K562 (cell line): ENCODE measurements at regions not wholly inside any gene's neighbourhood (a gene's known extent, or its start where the extent isn't known, plus 50 kb on each side); places are given as distances from the start of the nearest gene placed in this dataset.

Experiments
- ATAC-seq: fragments of 200-7000 bp; cut with Tn5 transposase; 3 replicates; pipeline ENCODE4 v1.9.1; 2020; ENCODE audit warnings: moderate library complexity
- BruUV-seq: library from RNA; stranded (reverse); fragments of 400-500 nt; replicated peaks from 2 replicates; lab custom pipeline; 2021; lab: Mats Ljungman, UMichigan
- CTCF ChIA-PET: fragments of 300-600 bp; formaldehyde crosslinking; extraction: SDS; loops from one replicate; lab custom pipeline; 2021; ENCODE audit warnings: low intra/inter-chr PET ratio; lab: Yijun Ruan, JAX
- POLR2A ChIA-PET: fragments of 300-600, 350-650 bp; sonication (Branson Sonifier 250); formaldehyde crosslinking; extraction: SDS; loops from one replicate; lab custom pipeline; 2021; ENCODE audit warnings: antibody characterized with exemption, inconsistent platforms; lab: Yijun Ruan, JAX
- DNase-seq, 4 experiments: peaks; one replicate each; pipeline versions ENCODE4 v3.0.0 to v3.0.0-alpha.2; 2011 to 2018; ENCODE audit warnings: low spot score in 3 of 4, mixed read lengths in 3 of 4; ENCODE audit errors: extremely low read depth in 1 of 4
- FAIRE-seq: peaks from 2 replicates; lab custom pipeline; 2011; peaks lifted over from hg19 to GRCh38; lab: Jason Lieb, UNC
- H2AFZ ChIP-seq: 2 replicates; pipeline ENCODE4 v1.6.0; 2011; ENCODE audit warnings: low read depth, low read length, control low read depth, inconsistent platforms
- H3K27ac ChIP-seq: fragments of 200-600 bp; 3 replicates; pipeline ENCODE4 v1.8.0; 2011; ENCODE audit warnings: low read depth, mild to moderate bottlenecking, control low read depth, inconsistent platforms, low read length, moderate library complexity, mixed read lengths; ENCODE audit errors: extremely low read depth
- H3K27me3 ChIP-seq, 2 experiments: fragments of 300-600 bp in 1 of 2; 2 replicates in 1 of 2; 3 replicates in 1 of 2; pipeline versions ENCODE4 v1.6.0 to v1.8.0; 2011; ENCODE audit warnings: inconsistent platforms in 2 of 2, low read length in 2 of 2, mild to moderate bottlenecking in 1 of 2, mixed read lengths in 1 of 2, moderate library complexity in 1 of 2; ENCODE audit not compliant: control insufficient read depth in 2 of 2, insufficient read depth in 2 of 2
- H3K36me3 ChIP-seq: fragments of 300-600 bp; 3 replicates; pipeline ENCODE4 v1.8.0; 2011; ENCODE audit warnings: mild to moderate bottlenecking, low read length, inconsistent platforms; ENCODE audit not compliant: control insufficient read depth, insufficient read depth
- H3K4me1 ChIP-seq, 2 experiments: fragments of 200-600 bp in 1 of 2; replicated peaks in 1 of 2; 2 replicates in 1 of 2; 3 replicates in 1 of 2; pipeline versions ENCODE4 v1.5.1 to v1.8.0; 2011; ENCODE audit warnings: inconsistent platforms in 2 of 2, low read length in 2 of 2, mild to moderate bottlenecking in 1 of 2, mixed read lengths in 1 of 2, moderate library complexity in 1 of 2; ENCODE audit not compliant: control insufficient read depth in 2 of 2, insufficient read depth in 2 of 2
- H3K4me2 ChIP-seq: 2 replicates; pipeline ENCODE4 v1.6.1; 2011; ENCODE audit warnings: low read length, control low read depth, inconsistent platforms, mixed read lengths; ENCODE audit not compliant: insufficient read depth
- H3K4me3 ChIP-seq: fragments of 200-600 bp; sonication (generic), shearing (Covaris generic); 2 replicates; pipeline ENCODE4 v1.5.1; 2016; ENCODE audit warnings: control low read depth, inconsistent platforms
- H3K79me2 ChIP-seq: fragments of 200-600 bp; 3 replicates; pipeline ENCODE4 v1.8.0; 2011; ENCODE audit warnings: low read length, inconsistent platforms; ENCODE audit not compliant: control insufficient read depth, insufficient read depth
- H3K9ac ChIP-seq, 2 experiments: 2 replicates each; pipeline versions ENCODE4 v1.6.0 to v1.6.1; 2011; ENCODE audit warnings: low read depth in 2 of 2, low read length in 2 of 2, control low read depth in 1 of 2, inconsistent platforms in 1 of 2, mild to moderate bottlenecking in 1 of 2, mixed read lengths in 1 of 2; ENCODE audit not compliant: insufficient read depth in 1 of 2
- H3K9me1 ChIP-seq: one replicate; pipeline ENCODE4 v1.6.0; 2011; ENCODE audit warnings: inconsistent platforms, mild to moderate bottlenecking, low read length, moderate library complexity; ENCODE audit not compliant: control insufficient read depth, insufficient read depth
- H3K9me3 ChIP-seq: replicated peaks from 2 replicates; pipeline ENCODE4 v1.5.1; 2011; ENCODE audit warnings: low read depth, low read length, inconsistent platforms; ENCODE audit not compliant: control insufficient read depth, insufficient read depth
- H4K20me1 ChIP-seq: replicated peaks from 2 replicates; pipeline ENCODE4 v1.6.1; 2011; ENCODE audit warnings: low read length, inconsistent platforms, mixed read lengths; ENCODE audit not compliant: control insufficient read depth, insufficient read depth
- HNRNPLL ChIP-seq: fragments of 200-400 bp; formaldehyde crosslinking; IDR thresholded peaks from 2 replicates; pipeline ENCODE4 v1.6.1; 2017; ENCODE audit warnings: low read length, low read depth, mild to moderate bottlenecking; ENCODE audit not compliant: poor library complexity, severe bottlenecking
- POLR2G ChIP-seq: fragments of 200-400 bp; formaldehyde crosslinking; IDR thresholded peaks from 2 replicates; pipeline ENCODE4 v1.6.1; 2017; ENCODE audit warnings: low read depth, mild to moderate bottlenecking, antibody characterized with exemption, low read length, moderate library complexity
- TFE3 ChIP-seq: fragments of 450-650 bp; formaldehyde crosslinking; IDR thresholded peaks from 2 replicates; pipeline ENCODE4 v1.4.0; 2020; ENCODE audit warnings: mild to moderate bottlenecking, mixed read lengths
- ZBTB9 ChIP-seq: fragments of 450-650 bp; formaldehyde crosslinking; IDR thresholded peaks from 2 replicates; pipeline ENCODE4 v1.4.0; 2020; ENCODE audit warnings: mild to moderate bottlenecking, moderate library complexity
- ZNF133 ChIP-seq: fragments of 250-450 bp; sonication (Bioruptor Pico); IDR thresholded peaks from 2 replicates; pipeline ENCODE4 v1.4.0; 2020; ENCODE audit warnings: mild to moderate bottlenecking
- ZNF407 ChIP-seq: fragments of 450-650 bp; IDR thresholded peaks from 2 replicates; pipeline ENCODE4 v1.6.1; 2016; ENCODE audit warnings: low read depth
- WGBS: fragments of 100-300 bp; shearing (Covaris generic); methylation state at CpG from one replicate; pipeline ENCODE4 v1.1.6; 2016; ENCODE audit warnings: low coverage, mixed read lengths; ENCODE audit not compliant: insufficient coverage; ENCODE audit errors: missing lambda C conversion rate; 5-methylcytosine and 5-hydroxymethylcytosine counted together
- in situ Hi-C: fragments of 300-500 bp; cut with MboI; formaldehyde crosslinking; loops from 4 replicates; pipeline ENCODE4 v1.15.0; 2018; ENCODE audit warnings: inconsistent platforms, mixed read lengths
- intact Hi-C: fragments of 100-400 bp; cut with micrococcal nuclease; formaldehyde crosslinking; loops from 2 replicates; pipeline ENCODE4 v1.14.2; 2022

- BruUV-seq, result no TSS peak
- in situ Hi-C loops (no loop called here), intact Hi-C loops (no loop called here)
- Histone ChIP-seq H4K20me1 (no peaks in the 10 kb centered on the region), H3K27ac (no peak overlapping the region), H3K4me1 (no peaks in the 10 kb centered on the region), H3K79me2 (no peaks in the 10 kb centered on the region), H3K36me3 (no peaks in the 10 kb centered on the region), H3K27me3 (no peaks in the 10 kb centered on the region), H2AFZ (no peak overlapping the region), H3K9me3 (no peaks in the 10 kb centered on the region), H3K4me3 (no peak overlapping the region), H3K4me2 (no peak overlapping the region), H3K9me1 (no peaks in the 10 kb centered on the region), H3K9ac (no peak overlapping the region)
- ChIA-PET CTCF (no interaction called here), POLR2A (no interaction called here)
- TF ChIP-seq TFE3 (no peak), ZNF407 (no peak), ZNF133 (no peak), HNRNPLL (no peak), ZBTB9 (CRISPR knock-in tag) (no peak), POLR2G (no peak)
- no peak for ATAC-seq
- no peak for FAIRE-seq
- WGBS, result 14% methylated on average over 2 of the region's 2 CpGs
- DNase-seq, result no peak
These were observed 278.4 kb upstream of the SEMA3C start for GRCh38 chr7:81197266-81197665.
